HCT116 (cell line): ENCODE measurements at regions not wholly inside any gene's neighbourhood (a gene's known extent, or its start where the extent isn't known, plus 50 kb on each side); places are given as distances from the start of the nearest gene placed in this dataset.

ENCODE experiments used
- ATAC-seq: fragments of 200-7000 bp; cut with Tn5 transposase; 2 replicates; pipeline ENCODE4 v1.9.1; 2020; ENCODE audit warnings: mild to moderate bottlenecking, moderate library complexity
- BruUV-seq: library from RNA; stranded (reverse); fragments of 400-500 nt; replicated peaks from 2 replicates; lab custom pipeline; 2021; lab: Mats Ljungman, UMichigan
- CTCF ChIA-PET: fragments of 300-600 bp; sonication (Branson Sonifier 250); formaldehyde crosslinking; loops from one replicate; lab custom pipeline; 2021; ENCODE audit warnings: antibody characterized with exemption; lab: Charles Lee
- POLR2A ChIA-PET: fragments of 300-600, 350-600 bp; sonication (Branson Sonifier 250); formaldehyde crosslinking; loops from one replicate; lab custom pipeline; 2021; ENCODE audit warnings: antibody characterized with exemption; lab: Charles Lee
- RAD21 ChIA-PET, 2 experiments: fragments of 300-600 bp; sonication (Branson Sonifier 250); formaldehyde crosslinking; loops; one replicate each; lab custom pipeline; 2023; ENCODE audit warnings: low total read pairs in 2 of 2; ENCODE audit not compliant: uncharacterized antibody in 2 of 2, unreplicated experiment in 2 of 2, low non-redundant PET in 1 of 2; lab: Charles Lee
- DNase-seq: peaks from one replicate; pipeline ENCODE4 v3.0.0-alpha.2; 2010; ENCODE audit warnings: low read depth, low spot score
- H2AFZ ChIP-seq: fragments of 200-600 bp; shearing (Covaris generic), sonication (generic); 2 replicates; pipeline ENCODE4 v1.6.1; 2017; ENCODE audit warnings: low read depth, mixed run types, mixed read lengths, antibody characterized with exemption, low read length; ENCODE audit not compliant: poor library complexity, severe bottlenecking
- H3K27ac ChIP-seq: 2 replicates; pipeline ENCODE4 v1.5.1; 2012; ENCODE audit warnings: low read depth, low read length
- H3K27me3 ChIP-seq: fragments of 200-600 bp; sonication (generic); 2 replicates; pipeline ENCODE4 v1.6.1; 2016; ENCODE audit warnings: mixed run types, low read length, mixed read lengths; ENCODE audit not compliant: insufficient read depth
- H3K36me3 ChIP-seq, 2 experiments: fragments of 200-500 bp in 1 of 2; fragments of 200-600 bp in 1 of 2; sonication (Bioruptor generic) in 1 of 2; sonication (generic) in 1 of 2; 2 replicates each; pipeline versions ENCODE4 v1.5.1 to v1.6.1; 2014 to 2016; ENCODE audit warnings: low read length in 2 of 2, inconsistent platforms in 1 of 2, mixed read lengths in 1 of 2, mixed run types in 1 of 2; ENCODE audit not compliant: insufficient read depth in 2 of 2, control insufficient read depth in 1 of 2
- H3K4me1 ChIP-seq, 2 experiments: fragments of 200-600 bp in 1 of 2; sonication (generic) in 1 of 2; 2 replicates each; pipeline versions ENCODE4 v1.5.1 to v1.6.1; 2012 to 2017; ENCODE audit warnings: low read length in 2 of 2, inconsistent platforms in 1 of 2, mild to moderate bottlenecking in 1 of 2, mixed read lengths in 1 of 2, mixed run types in 1 of 2, moderate library complexity in 1 of 2; ENCODE audit not compliant: insufficient read depth in 2 of 2, control insufficient read depth in 1 of 2
- H3K4me2 ChIP-seq: fragments of 200-600 bp; sonication (generic); 2 replicates; pipeline ENCODE4 v1.6.1; 2017; ENCODE audit warnings: mixed run types, low read length, mixed read lengths
- H3K4me3 ChIP-seq, 2 experiments: fragments of 200-600 bp in 1 of 2; sonication (generic) in 1 of 2; replicated peaks in 1 of 2; 2 replicates each; pipeline ENCODE4 v1.5.1; 2011 to 2016; ENCODE audit warnings: low read length in 2 of 2, control low read depth in 1 of 2, low read depth in 1 of 2, mild to moderate bottlenecking in 1 of 2, mixed read lengths in 1 of 2, mixed run types in 1 of 2
- H3K79me2 ChIP-seq: fragments of 200-600 bp; sonication (generic); 2 replicates; pipeline ENCODE4 v1.6.1; 2017; ENCODE audit warnings: mild to moderate bottlenecking, mixed run types, low read length, moderate library complexity, mixed read lengths; ENCODE audit not compliant: insufficient read depth
- H3K9ac ChIP-seq: fragments of 200-600 bp; sonication (generic); 2 replicates; pipeline ENCODE4 v1.6.1; 2016; ENCODE audit warnings: low read length, mixed read lengths
- H3K9me2 ChIP-seq: fragments of 200-600 bp; sonication (generic), shearing (Covaris generic); 2 replicates; pipeline ENCODE4 v1.6.1; 2017; ENCODE audit warnings: mixed run types, mild to moderate bottlenecking, moderate library complexity; ENCODE audit not compliant: insufficient read depth
- H3K9me3 ChIP-seq, 2 experiments: fragments of 200-500 bp in 1 of 2; fragments of 200-600 bp in 1 of 2; sonication (Bioruptor generic) in 1 of 2; sonication (generic) in 1 of 2; 2 replicates each; pipeline ENCODE4 v1.6.1; 2014 to 2017; ENCODE audit warnings: low read length in 2 of 2, mixed read lengths in 2 of 2, inconsistent platforms in 1 of 2, low read depth in 1 of 2, mild to moderate bottlenecking in 1 of 2, mixed run types in 1 of 2, moderate library complexity in 1 of 2; ENCODE audit not compliant: control insufficient read depth in 1 of 2, insufficient read depth in 1 of 2
- H4K20me1 ChIP-seq: fragments of 200-600 bp; sonication (generic), shearing (Covaris generic); 2 replicates; pipeline ENCODE4 v1.6.1; 2017; ENCODE audit warnings: mixed run types, mild to moderate bottlenecking, moderate library complexity; ENCODE audit not compliant: insufficient read depth
- CEBPB ChIP-seq: IDR thresholded peaks from 2 replicates; pipeline ENCODE4 v1.6.1; 2012; ENCODE audit warnings: low read depth
- ELF1 ChIP-seq: IDR thresholded peaks from 2 replicates; pipeline ENCODE4 v1.6.1; 2012; ENCODE audit warnings: low read depth, borderline replicate concordance
- EZH2 ChIP-seq: fragments of 200-600 bp; sonication (generic); IDR thresholded peaks from 2 replicates; pipeline ENCODE4 v1.6.1; 2017; ENCODE audit warnings: antibody characterized with exemption, mixed run types
- FOSL1 ChIP-seq: IDR thresholded peaks from 2 replicates; pipeline ENCODE4 v1.6.1; 2012; ENCODE audit warnings: low read depth
- JUND ChIP-seq: IDR thresholded peaks from 2 replicates; pipeline ENCODE4 v1.6.1; 2012
- MAX ChIP-seq: IDR thresholded peaks from 2 replicates; pipeline ENCODE4 v1.6.1; 2012
- POLR2AphosphoS5 ChIP-seq: IDR thresholded peaks from 2 replicates; pipeline ENCODE4 v1.6.1; 2011; ENCODE audit warnings: mild to moderate bottlenecking, low read depth, low read length, moderate library complexity
- RAD21 ChIP-seq: IDR thresholded peaks from 2 replicates; pipeline ENCODE4 v1.6.1; 2012; ENCODE audit warnings: low read depth, mild to moderate bottlenecking
- SIN3A ChIP-seq: IDR thresholded peaks from 2 replicates; pipeline ENCODE4 v1.6.1; 2012; ENCODE audit warnings: low read depth
- SP1 ChIP-seq: IDR thresholded peaks from 2 replicates; pipeline ENCODE4 v1.6.1; 2012; ENCODE audit warnings: low read depth
- SRF ChIP-seq: IDR thresholded peaks from 2 replicates; pipeline ENCODE4 v1.6.1; 2012; ENCODE audit warnings: low read depth
- YY1 ChIP-seq: IDR thresholded peaks from 2 replicates; pipeline ENCODE4 v1.6.1; 2011; ENCODE audit warnings: low read length, low read depth, moderate library complexity, mild to moderate bottlenecking; ENCODE audit not compliant: insufficient replicate concordance; ENCODE audit errors: extremely low read depth
- ZNF274 ChIP-seq: fragments of 200-500 bp; sonication (Bioruptor generic); IDR thresholded peaks from 2 replicates; pipeline ENCODE4 v1.6.1; 2014; ENCODE audit warnings: mild to moderate bottlenecking, low read depth, low read length, inconsistent platforms
- intact Hi-C: fragments of 100-400 bp; cut with micrococcal nuclease; formaldehyde crosslinking; loops from 2 replicates; pipeline ENCODE4 v1.10.0; 2022
- TF ChIP-seq, protein P1 (sequence below): IDR thresholded peaks from 2 replicates; pipeline ENCODE4 v1.6.1; 2012; ENCODE audit warnings: low read depth
- TF ChIP-seq, protein P2 (sequence below): IDR thresholded peaks from 2 replicates; pipeline ENCODE4 v1.6.1; 2012

GRCh38 chr3:17938313-17938712 is 195.9 kb upstream of the TBC1D5 start:
- ChIA-PET CTCF (no interaction called here), POLR2A (no interaction called here)
- H3K27ac ChIP-seq: no peak overlapping the region

DNA sequence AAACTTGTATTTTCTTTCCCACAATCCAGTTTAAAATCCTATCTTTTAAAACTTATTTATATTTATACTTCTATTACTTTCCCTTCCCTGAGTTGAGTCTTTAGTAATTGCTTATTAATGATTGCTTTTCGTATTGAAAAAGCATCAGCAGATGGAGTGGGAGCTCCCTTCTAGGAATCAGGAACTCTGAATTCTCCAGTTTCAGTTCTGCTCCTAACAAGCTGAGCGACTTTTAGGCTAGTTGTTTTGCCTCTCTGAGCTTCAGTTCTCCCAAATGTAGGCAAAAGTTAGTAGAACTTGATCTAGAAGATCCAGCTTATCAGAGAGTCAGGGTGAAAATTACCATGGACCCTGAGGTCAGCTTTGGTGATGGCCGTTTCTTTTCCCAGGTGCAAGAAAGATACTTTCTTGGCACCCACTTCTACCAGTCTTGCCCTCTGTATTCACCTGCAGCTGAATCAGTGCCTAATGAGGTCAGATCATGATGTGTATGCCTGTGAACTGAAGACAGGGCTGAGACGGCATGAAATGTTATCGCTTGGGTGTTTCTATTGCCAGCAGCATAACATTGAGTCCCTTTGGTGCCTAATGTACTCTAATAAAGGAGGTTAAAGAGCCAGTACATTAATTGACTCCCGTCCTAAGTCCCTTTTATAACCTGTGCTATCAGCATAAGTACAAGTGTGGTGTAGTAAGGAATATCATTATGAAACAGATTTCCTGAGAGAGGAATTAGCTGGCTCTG is 194.5 kb upstream of the TBC1D5 start:
- Histone ChIP-seq H3K79me2 (no peaks in the 10 kb centered on the region), H3K27ac (no peak overlapping the region), H4K20me1 (no peaks in the 10 kb centered on the region), H3K36me3 (no peaks in the 10 kb centered on the region), H3K4me2 (no peak overlapping the region), H3K9me3 (no peaks in the 10 kb centered on the region), H3K9ac (no peak overlapping the region), H3K4me1 (no peaks in the 10 kb centered on the region), H3K27me3 (no peaks in the 10 kb centered on the region), H2AFZ (no peak overlapping the region), H3K4me3 (no peak overlapping the region), H3K9me2 (no peaks in the 10 kb centered on the region)
- BruUV-seq: no TSS peak
- DNase-seq (no peak), ATAC-seq (no peak)
- POLR2A ChIA-PET: no interaction called here
- no peak for TF ChIP-seq POLR2AphosphoS5
- TF ChIP-seq JUND: no peak
- no peak for TF ChIP-seq SIN3A
- no peak for TF ChIP-seq SRF
- TF ChIP-seq MAX: no peak
- TF ChIP-seq ELF1: no peak
- no peak for TF ChIP-seq YY1
- TF ChIP-seq CEBPB: no peak
- TF ChIP-seq, protein P1, sequence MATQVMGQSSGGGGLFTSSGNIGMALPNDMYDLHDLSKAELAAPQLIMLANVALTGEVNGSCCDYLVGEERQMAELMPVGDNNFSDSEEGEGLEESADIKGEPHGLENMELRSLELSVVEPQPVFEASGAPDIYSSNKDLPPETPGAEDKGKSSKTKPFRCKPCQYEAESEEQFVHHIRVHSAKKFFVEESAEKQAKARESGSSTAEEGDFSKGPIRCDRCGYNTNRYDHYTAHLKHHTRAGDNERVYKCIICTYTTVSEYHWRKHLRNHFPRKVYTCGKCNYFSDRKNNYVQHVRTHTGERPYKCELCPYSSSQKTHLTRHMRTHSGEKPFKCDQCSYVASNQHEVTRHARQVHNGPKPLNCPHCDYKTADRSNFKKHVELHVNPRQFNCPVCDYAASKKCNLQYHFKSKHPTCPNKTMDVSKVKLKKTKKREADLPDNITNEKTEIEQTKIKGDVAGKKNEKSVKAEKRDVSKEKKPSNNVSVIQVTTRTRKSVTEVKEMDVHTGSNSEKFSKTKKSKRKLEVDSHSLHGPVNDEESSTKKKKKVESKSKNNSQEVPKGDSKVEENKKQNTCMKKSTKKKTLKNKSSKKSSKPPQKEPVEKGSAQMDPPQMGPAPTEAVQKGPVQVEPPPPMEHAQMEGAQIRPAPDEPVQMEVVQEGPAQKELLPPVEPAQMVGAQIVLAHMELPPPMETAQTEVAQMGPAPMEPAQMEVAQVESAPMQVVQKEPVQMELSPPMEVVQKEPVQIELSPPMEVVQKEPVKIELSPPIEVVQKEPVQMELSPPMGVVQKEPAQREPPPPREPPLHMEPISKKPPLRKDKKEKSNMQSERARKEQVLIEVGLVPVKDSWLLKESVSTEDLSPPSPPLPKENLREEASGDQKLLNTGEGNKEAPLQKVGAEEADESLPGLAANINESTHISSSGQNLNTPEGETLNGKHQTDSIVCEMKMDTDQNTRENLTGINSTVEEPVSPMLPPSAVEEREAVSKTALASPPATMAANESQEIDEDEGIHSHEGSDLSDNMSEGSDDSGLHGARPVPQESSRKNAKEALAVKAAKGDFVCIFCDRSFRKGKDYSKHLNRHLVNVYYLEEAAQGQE: no peak
- no peak for TF ChIP-seq FOSL1
- no peak for TF ChIP-seq RAD21
- no peak for TF ChIP-seq EZH2
- no peak for TF ChIP-seq SP1
- TF ChIP-seq, protein P2, sequence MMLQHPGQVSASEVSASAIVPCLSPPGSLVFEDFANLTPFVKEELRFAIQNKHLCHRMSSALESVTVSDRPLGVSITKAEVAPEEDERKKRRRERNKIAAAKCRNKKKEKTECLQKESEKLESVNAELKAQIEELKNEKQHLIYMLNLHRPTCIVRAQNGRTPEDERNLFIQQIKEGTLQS: no peak
- CTCF ChIA-PET: no interaction called here
- intact Hi-C loops: no loop called here
- RAD21 ChIA-PET: no interaction called here

More at GRCh38 chr3:17938313-17938712, 195.9 kb upstream of the TBC1D5 start:
- TF ChIP-seq, protein P2: no peak
- TF ChIP-seq ZNF274 (no peak), SP1 (no peak), ELF1 (no peak), EZH2 (no peak), SRF (no peak), CEBPB (no peak), RAD21 (no peak), YY1 (no peak), POLR2AphosphoS5 (no peak)
- BruUV-seq: no TSS peak
- intact Hi-C loops: no loop called here
- no peak overlapping the region for H2AFZ ChIP-seq
- H3K4me2 ChIP-seq: no peak overlapping the region
- H3K4me3 ChIP-seq: no peak overlapping the region
- no peaks in the 10 kb centered on the region for H3K27me3 ChIP-seq
- H3K9me2 ChIP-seq: no peaks in the 10 kb centered on the region
- no peak overlapping the region for H3K9ac ChIP-seq
- H3K36me3 ChIP-seq: no peaks in the 10 kb centered on the region
- no peaks in the 10 kb centered on the region for H3K4me1 ChIP-seq
- no peak for DNase-seq
- H4K20me1 ChIP-seq: no peaks in the 10 kb centered on the region
- RAD21 ChIA-PET: no interaction called here
- ATAC-seq: no peak
- no peaks in the 10 kb centered on the region for H3K9me3 ChIP-seq
- H3K79me2 ChIP-seq: no peaks in the 10 kb centered on the region
